ENCODE measurements at regions not wholly inside any gene's neighbourhood (a gene's known extent, or its start where the extent isn't known, plus 50 kb on each side); places are given as distances from the start of the nearest gene placed in this dataset.

DNA sequence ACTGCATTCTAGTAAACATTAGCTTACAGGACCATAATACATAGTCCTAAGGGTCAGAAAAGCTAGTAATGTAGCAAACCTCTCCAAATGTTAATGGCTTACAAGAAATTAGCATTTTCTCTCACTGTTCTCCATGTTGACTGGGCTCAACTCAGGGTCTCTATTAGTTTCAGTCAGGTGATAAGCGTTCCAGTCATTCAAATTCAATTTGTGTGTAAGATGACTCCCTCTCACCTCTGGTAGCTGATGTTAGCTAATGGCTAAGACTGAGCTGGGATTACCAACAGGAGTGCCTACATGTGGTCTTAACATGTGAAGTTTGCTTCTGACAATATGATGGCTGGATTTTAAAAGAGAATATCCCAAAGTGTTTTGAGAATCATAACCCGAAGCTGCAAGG is 630.5 kb upstream of the USP15 start:
- TF ChIP-seq POLR2AphosphoS5 (IDR thresholded peaks at IDR 0.05) (no peak), EP300 (IDR thresholded peaks at IDR 0.05) (no peak)

Measured in sigmoid colon (tissue), 4 donors.